Stimulated activated CD4-positive, alpha-beta T cell treated with anti-CD3 and anti-CD28 coated beads, Interleukin-12 subunit alpha, Interleukin-12 subunit beta, amount 100 ng/mL, for 24 hours (primary cell): ENCODE measurements at regions not wholly inside any gene's neighbourhood (a gene's known extent, or its start where the extent isn't known, plus 50 kb on each side); places are given as distances from the start of the nearest gene placed in this dataset.
"Not testable (repeated sequence)": the region's sequence is repeated elsewhere in the genome, so short reads cannot be mapped to it uniquely, and the experiment has no call there.

Experiments used
- DNase-seq, 2 experiments: peaks; one replicate each; pipeline ENCODE4 v3.0.0-alpha.2; 2020; ENCODE audit warnings: low read depth in 2 of 2

DNA sequence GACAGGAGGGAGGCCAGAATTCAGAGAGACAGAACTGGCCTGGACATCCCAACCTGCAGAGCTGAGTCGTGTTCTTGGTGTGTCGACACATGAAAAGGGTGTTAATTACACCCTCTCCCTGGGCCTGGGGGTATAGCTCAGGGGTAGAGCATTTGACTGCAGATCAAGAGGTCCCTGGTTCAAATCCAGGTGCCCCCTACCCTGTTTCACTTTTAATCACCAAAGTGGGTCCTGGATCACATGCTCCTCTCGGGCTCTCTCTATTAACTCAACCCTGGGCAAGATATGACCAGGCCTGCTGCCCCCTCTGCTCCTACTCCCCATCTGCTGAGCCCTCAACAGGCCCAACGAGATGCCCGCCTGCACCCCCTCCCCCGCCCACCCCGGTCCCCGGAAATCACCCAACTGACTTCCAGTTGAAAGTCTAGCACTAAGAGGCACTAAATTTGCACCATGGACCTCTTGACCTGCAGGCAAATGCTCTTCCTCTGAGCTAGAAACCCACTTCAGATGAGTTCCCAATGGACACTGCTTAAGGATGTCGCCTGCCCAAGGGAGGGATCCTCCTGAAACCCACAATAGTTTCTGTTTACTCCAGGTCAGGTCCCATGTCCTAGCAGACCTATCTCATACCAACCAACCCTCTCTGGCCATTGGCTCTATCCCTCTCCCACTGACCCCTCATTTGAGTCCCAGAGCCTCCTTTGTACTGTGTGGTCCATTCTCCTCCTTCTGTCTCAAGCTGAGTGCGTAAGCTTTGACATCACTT lies 137.6 kb downstream of the ZNF467 start:
- no peak for DNase-seq

DNA sequence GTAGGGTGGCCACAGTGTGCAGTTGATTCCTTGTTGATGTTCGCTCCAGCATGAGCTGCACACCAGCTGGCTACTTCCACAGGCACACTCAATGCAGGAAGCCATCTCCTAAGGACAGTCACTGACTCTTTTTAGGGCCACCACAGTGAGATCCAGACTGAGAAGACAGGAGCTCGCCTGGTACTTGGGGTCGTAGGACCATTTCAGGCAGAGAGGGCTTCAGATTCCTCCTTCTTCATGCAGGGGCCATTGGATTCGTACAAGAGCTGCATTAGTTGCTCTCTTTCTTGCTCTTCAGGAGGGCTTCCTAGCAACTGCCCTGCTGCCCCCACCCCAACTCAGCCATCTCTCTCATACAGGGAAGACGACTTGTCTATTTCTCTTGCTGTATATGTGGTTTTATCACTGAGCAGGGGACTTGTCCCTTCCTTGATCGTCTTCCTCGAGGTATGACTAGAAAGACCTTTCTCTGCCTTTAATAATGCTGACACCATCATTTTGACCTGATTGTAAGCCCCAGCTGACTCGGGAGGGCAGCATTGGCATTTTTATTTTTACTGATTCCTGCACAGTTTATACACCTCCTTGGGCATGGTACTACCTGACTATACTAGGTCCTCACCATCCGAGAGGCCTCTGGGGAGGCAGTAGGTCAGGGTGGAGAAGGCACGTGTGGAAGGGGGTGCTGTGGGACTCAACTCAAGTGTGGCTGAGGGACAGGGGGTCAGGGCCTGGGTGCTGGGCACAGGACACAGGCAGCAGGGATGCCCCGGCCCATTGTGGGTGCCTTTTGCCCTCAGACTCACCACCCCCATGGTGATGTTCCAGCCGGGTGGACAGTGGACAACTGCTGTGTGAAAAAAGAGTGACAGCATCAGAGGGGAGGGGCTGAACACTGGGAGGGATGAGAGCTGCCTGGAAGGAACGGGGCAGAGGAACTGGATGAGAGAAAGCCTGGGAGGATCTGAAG lies 136.7 kb upstream of the ZNF746 start:
- no peak for DNase-seq

DNA sequence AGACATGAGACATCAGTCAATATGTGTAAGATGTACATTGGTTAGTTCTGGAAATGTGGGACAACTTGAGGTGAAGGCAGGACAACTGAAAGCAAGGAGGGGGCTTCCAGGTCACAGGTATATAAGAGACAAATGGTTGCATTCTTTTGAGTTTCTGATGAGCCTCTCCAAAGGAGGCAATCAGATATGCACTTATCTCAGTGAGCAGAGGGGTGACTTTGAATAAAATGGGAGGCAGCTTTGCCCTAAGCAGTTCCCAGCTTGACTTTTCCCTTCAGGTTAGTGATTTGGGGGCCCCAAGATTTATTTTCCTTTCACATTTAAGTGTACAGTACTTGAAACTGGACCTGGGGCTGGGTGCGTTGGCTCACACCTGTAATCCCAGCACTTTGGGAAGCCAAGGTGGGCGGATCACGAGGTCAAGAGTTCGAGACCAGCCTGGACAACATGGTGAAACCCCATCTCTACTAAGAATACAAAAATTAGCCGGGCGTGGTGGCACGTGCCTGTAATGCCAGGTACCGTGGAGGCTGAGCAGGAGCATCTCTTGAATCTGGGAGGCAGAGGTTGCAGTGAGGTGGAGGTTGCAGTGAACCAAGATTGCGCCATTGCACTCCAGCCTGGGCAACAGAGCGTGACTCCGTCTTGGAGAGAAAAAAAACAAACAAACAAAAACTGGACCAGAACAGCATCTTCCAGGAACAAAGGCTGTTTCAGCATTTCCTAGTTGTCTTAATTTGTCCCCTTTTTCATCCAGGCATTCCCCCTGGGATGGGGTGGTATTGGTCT lies 130.9 kb upstream of the ZNF746 start:
- not testable (repeated sequence) for DNase-seq

DNA sequence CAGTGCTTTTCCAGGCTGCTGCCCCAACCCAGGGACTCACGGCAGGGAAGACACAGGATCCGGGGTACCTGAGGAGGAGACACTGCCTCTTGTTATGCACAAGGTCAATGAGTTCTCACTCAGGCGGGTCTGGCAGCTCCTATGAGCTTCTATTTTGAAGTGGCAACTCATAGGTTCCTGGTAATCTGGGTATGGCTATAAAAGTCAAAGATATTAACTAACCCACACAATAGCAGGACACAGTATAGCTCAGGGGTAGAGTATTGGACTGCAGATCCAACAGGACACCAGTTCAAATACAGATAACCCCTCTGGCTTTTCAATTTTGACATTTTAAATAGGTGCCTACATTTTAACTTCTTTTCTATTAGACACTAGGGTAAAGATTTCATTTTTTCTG lies 130.3 kb upstream of the ZNF746 start:
- no peak for DNase-seq

GRCh38 chr7:149626972-149627371 lies 129.4 kb upstream of the ZNF746 start:
- no peak for DNase-seq

- no peak for DNase-seq
Measured at GRCh38 chr7:149625947-149626392, 128.4 kb upstream of the ZNF746 start.

GRCh38 chr7:149625340-149625946 lies 127.8 kb upstream of the ZNF746 start:
- peak; percentile 30 to 57 for DNase-seq

DNA sequence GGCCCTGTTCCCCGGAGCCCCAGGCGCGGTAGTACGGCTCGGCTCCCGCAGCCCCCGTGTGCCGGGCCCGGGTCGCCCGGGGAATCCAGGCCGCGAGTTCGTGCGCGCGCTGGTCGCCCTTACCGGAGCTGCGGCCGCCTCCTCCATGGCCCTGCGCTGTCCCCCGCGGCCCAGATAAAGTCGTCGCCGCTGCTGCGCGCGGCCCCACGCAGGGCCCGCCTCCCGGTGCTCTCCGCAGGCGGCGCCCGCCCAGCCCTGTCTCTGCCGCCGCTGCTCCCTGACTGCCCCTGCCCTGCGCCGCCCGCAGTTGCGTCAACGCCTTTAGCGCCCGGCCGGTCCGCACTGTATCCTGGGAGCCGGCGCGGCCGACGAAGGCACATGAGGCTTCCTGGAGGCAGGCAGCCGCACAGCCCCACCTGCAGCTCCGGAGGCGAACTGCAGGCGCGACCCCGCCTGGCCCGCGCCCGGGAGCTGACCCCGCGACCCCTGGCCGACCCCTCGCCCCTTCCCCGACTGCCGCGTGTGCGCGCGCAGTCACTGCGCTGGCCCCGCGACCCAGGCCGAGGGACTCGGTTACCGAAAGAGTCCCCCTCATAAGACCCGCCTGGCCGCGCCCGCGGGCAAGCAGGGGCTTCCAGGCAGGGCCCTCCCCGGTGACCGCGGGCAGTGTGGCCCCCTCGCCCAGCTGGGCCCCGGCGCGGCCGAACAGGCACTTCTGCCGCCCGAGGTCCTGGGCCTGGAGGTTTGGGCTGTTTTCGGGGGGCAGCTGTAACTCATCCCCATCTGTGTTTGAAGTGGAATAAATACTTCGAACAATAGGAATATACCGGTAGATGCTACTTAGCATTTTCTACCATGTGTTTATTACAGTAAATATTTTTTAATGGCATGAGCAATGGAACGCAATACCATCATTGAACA lies 127.1 kb upstream of the ZNF746 start:
- DNase-seq: peak; percentile 85 to 88

GRCh38 chr7:149624006-149624405 lies 126.4 kb upstream of the ZNF746 start:
- DNase-seq: peak; percentile 7 to 35

GRCh38 chr7:149623262-149623997 lies 125.8 kb upstream of the ZNF746 start:
- not testable (repeated sequence) for DNase-seq

DNA sequence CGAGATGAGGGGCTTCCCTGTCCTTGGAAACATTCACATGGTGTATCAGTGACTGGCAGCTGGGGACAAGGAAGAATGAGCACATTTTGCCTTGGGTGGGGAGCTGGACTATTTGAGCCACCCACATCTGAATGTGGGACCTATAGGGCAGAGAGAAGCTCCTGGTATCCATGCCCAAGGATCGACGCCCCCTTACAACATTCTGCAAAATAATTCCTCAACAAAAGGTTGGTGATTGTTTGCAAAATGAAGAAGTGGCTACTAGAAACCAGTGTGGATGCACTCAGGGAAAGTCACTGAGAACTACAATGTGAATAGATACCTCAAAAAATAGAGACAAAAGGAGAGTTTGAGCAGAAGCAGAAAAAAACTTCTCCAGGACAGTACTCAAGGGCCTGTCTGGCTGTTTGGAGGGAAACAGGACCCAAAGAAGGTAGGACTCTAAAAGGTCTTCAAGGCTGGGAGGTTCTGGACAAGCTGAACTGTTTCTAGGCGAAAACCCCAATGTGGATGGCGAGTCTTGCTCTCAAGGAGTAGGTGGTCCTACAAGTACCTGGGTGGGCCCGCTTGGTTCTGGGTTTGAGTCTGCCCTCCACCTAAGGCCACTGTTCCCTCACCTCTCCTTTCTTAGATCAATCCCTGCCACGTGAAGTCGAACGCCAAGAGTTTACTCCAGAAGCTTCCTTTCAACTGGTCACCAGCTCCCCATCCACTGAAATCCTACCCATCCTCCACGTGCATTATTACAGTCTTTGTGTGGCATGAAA lies 125.0 kb upstream of the ZNF746 start:
- no peak for DNase-seq

- no peak for DNase-seq
Measured at GRCh38 chr7:149621776-149622175, 124.2 kb upstream of the ZNF746 start.

GRCh38 chr7:149620961-149621360 lies 123.4 kb upstream of the ZNF746 start:
- DNase-seq: peak; percentile 37 to 60

DNA sequence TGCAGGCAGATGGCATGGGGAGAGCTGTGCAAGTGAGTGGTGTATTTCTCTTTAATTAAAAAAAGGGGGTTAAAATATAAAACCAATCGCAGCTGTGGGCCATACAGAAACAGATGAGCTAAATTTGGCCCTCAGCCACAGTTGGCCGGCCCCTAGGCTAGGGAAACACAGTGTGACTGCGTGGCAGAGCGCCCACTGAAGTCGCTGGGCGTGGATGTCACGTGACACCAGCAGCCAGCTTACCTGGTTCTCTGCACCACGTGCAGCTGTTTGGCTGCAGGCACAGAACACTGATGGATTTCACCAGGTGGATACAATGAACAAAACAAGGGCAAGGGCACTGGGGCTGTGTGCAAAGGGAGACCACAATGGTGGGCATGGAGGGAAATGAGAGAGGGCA lies 119.3 kb upstream of the ZNF746 start:
- no peak for DNase-seq

GRCh38 chr7:149615690-149616270 lies 118.2 kb upstream of the ZNF746 start:
- DNase-seq: no peak

DNA sequence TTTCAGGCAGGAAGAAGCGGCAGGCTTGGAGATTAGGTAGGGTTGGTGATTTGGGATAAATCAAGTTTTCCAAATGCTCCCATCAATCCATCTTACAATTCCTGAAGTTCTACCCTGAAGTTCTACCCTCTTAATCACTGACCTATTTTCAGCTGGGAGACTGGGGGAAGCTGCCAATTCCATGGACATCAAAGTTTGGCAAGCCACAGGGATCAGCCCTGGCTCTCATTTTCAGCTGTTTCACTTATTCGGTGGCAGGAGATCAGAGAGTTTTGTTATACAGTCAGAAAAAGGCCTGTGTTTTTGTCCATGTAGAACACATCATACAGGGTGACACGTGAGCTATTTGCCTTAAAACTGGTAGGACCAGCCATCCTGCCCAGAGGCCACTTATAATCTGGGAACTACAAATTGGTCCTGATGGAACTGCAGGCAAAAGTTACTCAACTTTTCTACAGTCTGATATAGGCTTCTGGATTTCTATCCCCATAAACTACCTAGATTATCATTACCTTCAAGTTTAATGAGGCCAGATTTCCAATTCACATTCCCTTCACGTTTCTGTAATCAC lies 112.9 kb upstream of the ZNF746 start:
- DNase-seq: no peak

- no peak for DNase-seq
Measured at GRCh38 chr7:149608168-149608567, 110.6 kb upstream of the ZNF746 start.

DNA sequence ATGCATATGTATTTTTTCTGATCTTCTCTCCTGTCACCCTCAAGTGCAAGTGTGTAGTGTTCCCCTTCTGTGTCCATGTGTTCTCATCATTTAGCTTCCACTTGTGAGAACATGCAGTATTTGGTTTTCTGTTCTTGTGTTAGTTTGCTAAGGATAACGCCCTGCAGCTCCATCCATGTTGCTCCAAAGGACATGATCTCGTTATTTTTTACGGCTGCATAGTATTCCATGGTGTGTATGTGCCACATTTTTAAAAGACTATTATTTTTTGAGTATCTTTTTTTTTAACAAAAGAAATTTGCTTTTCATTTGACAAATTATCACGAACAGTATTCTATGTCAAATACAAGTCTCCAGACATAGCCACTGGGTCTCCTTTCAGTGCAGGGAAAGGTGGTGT lies 110.1 kb upstream of the ZNF746 start:
- no peak for DNase-seq
